Duodenal mucosa (tissue), 2 donors: ENCODE measurements at regions not wholly inside any gene's neighbourhood (a gene's known extent, or its start where the extent isn't known, plus 50 kb on each side); places are given as distances from the start of the nearest gene placed in this dataset.

Experiments
- H3K27ac ChIP-seq: one replicate; pipeline ENCODE4 v1.7.0; 2013; ENCODE audit warnings: low read depth, low read length
- H3K27me3 ChIP-seq, 2 donors: one replicate each; pipeline ENCODE4 v1.7.0; 2013; ENCODE audit warnings: low read length in 2 of 2, control low read depth in 1 of 2; ENCODE audit not compliant: insufficient read depth in 2 of 2, control insufficient read depth in 1 of 2
- H3K36me3 ChIP-seq, 2 donors: one replicate each; pipeline ENCODE4 v1.7.0; 2013; ENCODE audit warnings: low read length in 2 of 2, control low read depth in 1 of 2; ENCODE audit not compliant: insufficient read depth in 2 of 2, control insufficient read depth in 1 of 2
- H3K4me1 ChIP-seq, 2 donors: one replicate each; pipeline ENCODE4 v1.7.0; 2013; ENCODE audit warnings: low read length in 2 of 2, control low read depth in 1 of 2; ENCODE audit not compliant: insufficient read depth in 2 of 2, control insufficient read depth in 1 of 2
- H3K4me3 ChIP-seq, 2 donors: one replicate each; pipeline ENCODE4 v1.7.0; 2013; ENCODE audit warnings: low read length in 2 of 2, low read depth in 1 of 2
- H3K9ac ChIP-seq, 2 donors: one replicate each; pipeline ENCODE4 v1.7.0; 2013; ENCODE audit warnings: low read length in 2 of 2, low read depth in 1 of 2
- H3K9me3 ChIP-seq, 2 donors: one replicate each; pipeline ENCODE4 v1.7.0; 2013; ENCODE audit warnings: low read length in 2 of 2, control low read depth in 1 of 2; ENCODE audit not compliant: control insufficient read depth in 1 of 2

GRCh38 chr2:67057901-67058703 lies 339.0 kb upstream of the ETAA1 start:
- Histone ChIP-seq H3K27ac (no peak overlapping the region), H3K4me3 (no peak overlapping the region), H3K27me3 (no peaks in the 10 kb centered on the region), H3K9ac (no peak overlapping the region), H3K4me1 (no peaks in the 10 kb centered on the region), H3K9me3 (peaks cover 0 to 2% of the 10 kb centered on the region in 2 donors), H3K36me3 (no peaks in the 10 kb centered on the region)

- Histone ChIP-seq H3K27ac (no peak overlapping the region), H3K9ac (no peak overlapping the region), H3K4me3 (no peak overlapping the region), H3K4me1 (no peaks in the 10 kb centered on the region), H3K27me3 (no peaks in the 10 kb centered on the region), H3K9me3 (peaks cover 0 to 2% of the 10 kb centered on the region in 2 donors), H3K36me3 (no peaks in the 10 kb centered on the region)
Observed at GRCh38 chr2:67065046-67065445, 332.1 kb upstream of the ETAA1 start.

- H3K9ac ChIP-seq: no peak overlapping the region
- no peaks in the 10 kb centered on the region for H3K9me3 ChIP-seq
- H3K27ac ChIP-seq: no peak overlapping the region
- H3K4me1 ChIP-seq: no peaks in the 10 kb centered on the region
- no peaks in the 10 kb centered on the region for H3K27me3 ChIP-seq
- no peak overlapping the region for H3K4me3 ChIP-seq
- H3K36me3 ChIP-seq: no peaks in the 10 kb centered on the region
Observed at GRCh38 chr2:67066782-67067181, 330.4 kb upstream of the ETAA1 start.

GRCh38 chr2:67067656-67068055 lies 329.5 kb upstream of the ETAA1 start:
- no peaks in the 10 kb centered on the region for H3K4me1 ChIP-seq

GRCh38 chr2:67070826-67071225 lies 326.3 kb upstream of the ETAA1 start:
- Histone ChIP-seq H3K9ac (no peak overlapping the region), H3K4me3 (no peak overlapping the region), H3K4me1 (no peaks in the 10 kb centered on the region)

More at GRCh38 chr2:67067656-67068055, 329.5 kb upstream of the ETAA1 start:
- Histone ChIP-seq H3K27me3 (no peaks in the 10 kb centered on the region), H3K27ac (no peak overlapping the region), H3K4me3 (no peak overlapping the region), H3K9ac (no peak overlapping the region), H3K36me3 (no peaks in the 10 kb centered on the region), H3K9me3 (no peaks in the 10 kb centered on the region)

GRCh38 chr2:67075056-67075455 lies 322.1 kb upstream of the ETAA1 start:
- no peaks in the 10 kb centered on the region for H3K9me3 ChIP-seq
- no peak overlapping the region for H3K27ac ChIP-seq
- H3K9ac ChIP-seq: no peak overlapping the region
- no peaks in the 10 kb centered on the region for H3K27me3 ChIP-seq
- no peaks in the 10 kb centered on the region for H3K4me1 ChIP-seq
- H3K4me3 ChIP-seq: no peak overlapping the region
- no peaks in the 10 kb centered on the region for H3K36me3 ChIP-seq

More at GRCh38 chr2:67070826-67071225, 326.3 kb upstream of the ETAA1 start:
- no peaks in the 10 kb centered on the region for H3K27me3 ChIP-seq
- H3K27ac ChIP-seq: no peak overlapping the region
- no peaks in the 10 kb centered on the region for H3K9me3 ChIP-seq
- H3K36me3 ChIP-seq: no peaks in the 10 kb centered on the region

- Histone ChIP-seq H3K4me3 (no peak overlapping the region), H3K36me3 (no peaks in the 10 kb centered on the region), H3K9ac (no peak overlapping the region), H3K27me3 (no peaks in the 10 kb centered on the region), H3K4me1 (no peaks in the 10 kb centered on the region), H3K27ac (no peak overlapping the region), H3K9me3 (no peaks in the 10 kb centered on the region)
Observed at GRCh38 chr2:67075530-67076238, 321.4 kb upstream of the ETAA1 start.

- H3K9ac ChIP-seq: no peak overlapping the region
- no peak overlapping the region for H3K4me3 ChIP-seq
- H3K27ac ChIP-seq: no peak overlapping the region
- H3K27me3 ChIP-seq: no peaks in the 10 kb centered on the region
- no peaks in the 10 kb centered on the region for H3K9me3 ChIP-seq
- H3K36me3 ChIP-seq: no peaks in the 10 kb centered on the region
- H3K4me1 ChIP-seq: no peaks in the 10 kb centered on the region
Observed at GRCh38 chr2:67076239-67076624, 320.9 kb upstream of the ETAA1 start.

- Histone ChIP-seq H3K9me3 (no peaks in the 10 kb centered on the region), H3K4me1 (no peaks in the 10 kb centered on the region), H3K27me3 (no peaks in the 10 kb centered on the region), H3K4me3 (no peak overlapping the region), H3K27ac (no peak overlapping the region), H3K36me3 (no peaks in the 10 kb centered on the region), H3K9ac (no peak overlapping the region)
Observed at GRCh38 chr2:67079729-67080128, 317.4 kb upstream of the ETAA1 start.

- Histone ChIP-seq H3K27me3 (no peaks in the 10 kb centered on the region), H3K4me3 (no peak overlapping the region), H3K27ac (no peak overlapping the region), H3K9ac (no peak overlapping the region), H3K4me1 (no peaks in the 10 kb centered on the region), H3K36me3 (no peaks in the 10 kb centered on the region), H3K9me3 (no peaks in the 10 kb centered on the region)
Observed at GRCh38 chr2:67082813-67083212, 314.3 kb upstream of the ETAA1 start.
